GM12891 (cell line): ENCODE measurements at regions not wholly inside any gene's neighbourhood (a gene's known extent, or its start where the extent isn't known, plus 50 kb on each side); places are given as distances from the start of the nearest gene placed in this dataset.

Source experiments
- DNase-seq: peaks from one replicate; pipeline ENCODE4 v3.0.0; 2011; ENCODE audit warnings: low spot score; ENCODE audit not compliant: insufficient read length
- FAIRE-seq: peaks from 2 replicates; lab custom pipeline; 2011; peaks lifted over from hg19 to GRCh38; lab: Jason Lieb, UNC
- PAX5 ChIP-seq: IDR thresholded peaks from 2 replicates; pipeline ENCODE4 v1.6.1; 2011; ENCODE audit warnings: low read length, moderate library complexity, mild to moderate bottlenecking; ENCODE audit not compliant: insufficient read depth, severe bottlenecking
- POLR2A ChIP-seq: IDR thresholded peaks from 2 replicates; pipeline ENCODE4 v1.6.1; 2011; ENCODE audit warnings: low read depth, low read length, control low read depth
- POLR2AphosphoS5 ChIP-seq: IDR thresholded peaks from 2 replicates; pipeline ENCODE4 v1.6.1; 2011; ENCODE audit warnings: low read depth, low read length, control low read depth
- POU2F2 ChIP-seq: IDR thresholded peaks from 2 replicates; pipeline ENCODE4 v1.6.1; 2011; ENCODE audit warnings: low read depth, mild to moderate bottlenecking, control low read depth, low read length, moderate library complexity
- SPI1 ChIP-seq: IDR thresholded peaks from 2 replicates; pipeline ENCODE4 v1.6.1; 2011; ENCODE audit warnings: low read depth, low read length, control low read depth
- TAF1 ChIP-seq: IDR thresholded peaks from 2 replicates; pipeline ENCODE4 v1.6.1; 2011; ENCODE audit warnings: low read depth, low read length, control low read depth

- TF ChIP-seq POLR2AphosphoS5 (no peak), TAF1 (no peak), POLR2A (no peak), POU2F2 (no peak), PAX5 (no peak), SPI1 (no peak)
- no peak for FAIRE-seq
- no peak for DNase-seq
Observed at GRCh38 chr7:45456747-45457524, 117.2 kb upstream of the ADCY1 start.

GRCh38 chr7:45457591-45457990 lies 116.6 kb upstream of the ADCY1 start:
- no peak for FAIRE-seq
- TF ChIP-seq POLR2AphosphoS5 (no peak), PAX5 (no peak)
- DNase-seq: no peak

GRCh38 chr7:45459476-45459875 lies 114.7 kb upstream of the ADCY1 start:
- FAIRE-seq (no peak), DNase-seq (no peak)

GRCh38 chr7:45460379-45460778 lies 113.8 kb upstream of the ADCY1 start:
- TF ChIP-seq TAF1 (no peak), PAX5 (no peak), POLR2AphosphoS5 (no peak), POLR2A (no peak), SPI1 (no peak), POU2F2 (no peak)
- FAIRE-seq (no peak), DNase-seq (no peak)

More at GRCh38 chr7:45459476-45459875, 114.7 kb upstream of the ADCY1 start:
- no peak for TF ChIP-seq POU2F2

- DNase-seq: no peak
- no peak for TF ChIP-seq POLR2A
- TF ChIP-seq POU2F2: no peak
- peak; percentile 66 for TF ChIP-seq SPI1
- no peak for FAIRE-seq
Observed at GRCh38 chr7:45461026-45461425, 113.1 kb upstream of the ADCY1 start.

GRCh38 chr7:45469103-45469502 lies 105.1 kb upstream of the ADCY1 start:
- DNase-seq (no peak), FAIRE-seq (no peak)
- TF ChIP-seq TAF1: no peak
- TF ChIP-seq SPI1: no peak
- no peak for TF ChIP-seq PAX5
- no peak for TF ChIP-seq POLR2AphosphoS5
- TF ChIP-seq POLR2A: no peak
- TF ChIP-seq POU2F2: no peak

- no peak for TF ChIP-seq POLR2AphosphoS5
- no peak for TF ChIP-seq POLR2A
- no peak for TF ChIP-seq PAX5
- TF ChIP-seq TAF1: no peak
- no peak for TF ChIP-seq POU2F2
- TF ChIP-seq SPI1: no peak
- DNase-seq (no peak), FAIRE-seq (no peak)
Observed at GRCh38 chr7:45470031-45470430, 104.1 kb upstream of the ADCY1 start.

- FAIRE-seq: no peak
Observed at GRCh38 chr7:45479781-45480180, 94.4 kb upstream of the ADCY1 start.

GRCh38 chr7:45482451-45482850 lies 91.7 kb upstream of the ADCY1 start:
- DNase-seq: no peak
- no peak for FAIRE-seq
- TF ChIP-seq POU2F2: no peak
- TF ChIP-seq PAX5: no peak
- no peak for TF ChIP-seq POLR2A
- no peak for TF ChIP-seq POLR2AphosphoS5
- TF ChIP-seq TAF1: no peak
- no peak for TF ChIP-seq SPI1

More at GRCh38 chr7:45479781-45480180, 94.4 kb upstream of the ADCY1 start:
- TF ChIP-seq TAF1 (no peak), POLR2AphosphoS5 (no peak), PAX5 (no peak), POU2F2 (no peak), POLR2A (no peak), SPI1 (no peak)
- DNase-seq: no peak

GRCh38 chr7:45484094-45484493 lies 90.1 kb upstream of the ADCY1 start:
- DNase-seq (no peak), FAIRE-seq (no peak)
- TF ChIP-seq PAX5 (no peak), POLR2AphosphoS5 (no peak), SPI1 (no peak)

GRCh38 chr7:45486575-45486974 lies 87.6 kb upstream of the ADCY1 start:
- TF ChIP-seq PAX5 (no peak), POLR2AphosphoS5 (no peak), POLR2A (no peak), SPI1 (no peak), TAF1 (no peak), POU2F2 (no peak)
- DNase-seq (no peak), FAIRE-seq (no peak)
